HAP-1 (cell line): ENCODE measurements at regions not wholly inside any gene's neighbourhood (a gene's known extent, or its start where the extent isn't known, plus 50 kb on each side); places are given as distances from the start of the nearest gene placed in this dataset.

ENCODE experiments used
- DNase-seq, 2 experiments: peaks; one replicate each; pipeline ENCODE4 v3.0.0-alpha.2; 2016 to 2020; ENCODE audit warnings: low spot score in 2 of 2
- H3K27me3 ChIP-seq: fragments of 250-450 bp; sonication (Bioruptor Pico); 2 replicates; pipeline ENCODE4 v1.5.1; 2020; ENCODE audit warnings: low read depth, mild to moderate bottlenecking, moderate library complexity
- H3K36me3 ChIP-seq: fragments of 250-450 bp; sonication (Bioruptor Pico); replicated peaks from 2 replicates; pipeline ENCODE4 v1.5.1; 2020; ENCODE audit warnings: mild to moderate bottlenecking
- H3K4me1 ChIP-seq: fragments of 250-450 bp; sonication (Bioruptor Pico); 2 replicates; pipeline ENCODE4 v1.5.1; 2020; ENCODE audit warnings: mild to moderate bottlenecking
- H3K4me3 ChIP-seq: fragments of 250-450 bp; sonication (Bioruptor Pico); 2 replicates; pipeline ENCODE4 v1.5.1; 2020; ENCODE audit warnings: mild to moderate bottlenecking, moderate library complexity
- H3K9me3 ChIP-seq: fragments of 250-450 bp; sonication (Bioruptor Pico); 2 replicates; pipeline ENCODE4 v1.5.1; 2020; ENCODE audit warnings: mild to moderate bottlenecking, moderate library complexity
- in situ Hi-C: fragments of 300-500 bp; cut with MboI; formaldehyde crosslinking; loops from 3 replicates; pipeline ENCODE4 v1.14.3; 2020; ENCODE audit warnings: low sequenced_read_pairs, inconsistent platforms, mixed read lengths

GRCh38 chr17:77608431-77608830 lies 350.1 kb upstream of the TNRC6C start:
- DNase-seq = no peak
- Histone ChIP-seq H3K27me3 (0 out of 2 replicates have a peak, but pooled peaks cover 2% of the 10 kb centered on the region), H3K36me3 (no peaks in the 10 kb centered on the region), H3K9me3 (no peaks in the 10 kb centered on the region), H3K4me3 (no peak overlapping the region), H3K4me1 (no peaks in the 10 kb centered on the region)
- in situ Hi-C loops = no loop called here

GRCh38 chr17:77609553-77610517 lies 348.7 kb upstream of the TNRC6C start:
- in situ Hi-C loops = no loop called here
- Histone ChIP-seq H3K9me3 (no peaks in the 10 kb centered on the region), H3K4me1 (no peaks in the 10 kb centered on the region), H3K4me3 (no peak overlapping the region), H3K27me3 (0 out of 2 replicates have a peak, but pooled peaks cover 2% of the 10 kb centered on the region), H3K36me3 (no peaks in the 10 kb centered on the region)
- no peak for DNase-seq

- Histone ChIP-seq H3K9me3 (no peaks in the 10 kb centered on the region), H3K4me1 (no peaks in the 10 kb centered on the region), H3K27me3 (0 out of 2 replicates have a peak, but pooled peaks cover 2% of the 10 kb centered on the region), H3K36me3 (no peaks in the 10 kb centered on the region), H3K4me3 (no peak overlapping the region)
- in situ Hi-C loops = no loop called here
- DNase-seq = no peak
Observed at GRCh38 chr17:77610518-77610893, 348.0 kb upstream of the TNRC6C start.

GRCh38 chr17:77610972-77611521 lies 347.5 kb upstream of the TNRC6C start:
- in situ Hi-C loops = no loop called here

GRCh38 chr17:77611791-77612502 lies 346.6 kb upstream of the TNRC6C start:
- no peaks in the 10 kb centered on the region for H3K9me3 ChIP-seq
- in situ Hi-C loops = no loop called here
- DNase-seq = no peak
- no peak overlapping the region for H3K4me3 ChIP-seq
- H3K36me3 ChIP-seq = no peaks in the 10 kb centered on the region
- 0 out of 2 replicates have a peak, but pooled peaks cover 2% of the 10 kb centered on the region for H3K27me3 ChIP-seq
- H3K4me1 ChIP-seq = no peaks in the 10 kb centered on the region

More at GRCh38 chr17:77610972-77611521, 347.5 kb upstream of the TNRC6C start:
- no peak overlapping the region for H3K4me3 ChIP-seq
- H3K9me3 ChIP-seq = no peaks in the 10 kb centered on the region
- H3K27me3 ChIP-seq = 0 out of 2 replicates have a peak, but pooled peaks cover 2% of the 10 kb centered on the region
- H3K4me1 ChIP-seq = no peaks in the 10 kb centered on the region
- H3K36me3 ChIP-seq = no peaks in the 10 kb centered on the region
- no peak for DNase-seq

- no peaks in the 10 kb centered on the region for H3K36me3 ChIP-seq
- H3K27me3 ChIP-seq = 0 out of 2 replicates have a peak, but pooled peaks cover 2% of the 10 kb centered on the region
- no peak overlapping the region for H3K4me3 ChIP-seq
- H3K4me1 ChIP-seq = no peaks in the 10 kb centered on the region
- in situ Hi-C loops = no loop called here
- no peak for DNase-seq
- H3K9me3 ChIP-seq = no peaks in the 10 kb centered on the region
Observed at GRCh38 chr17:77613218-77613617, 345.3 kb upstream of the TNRC6C start.

GRCh38 chr17:77613627-77614026 lies 344.9 kb upstream of the TNRC6C start:
- Histone ChIP-seq H3K27me3 (no peaks in the 10 kb centered on the region), H3K36me3 (no peaks in the 10 kb centered on the region), H3K4me1 (no peaks in the 10 kb centered on the region), H3K4me3 (no peak overlapping the region), H3K9me3 (no peaks in the 10 kb centered on the region)
- no peak for DNase-seq
- in situ Hi-C loops = no loop called here

GRCh38 chr17:77615703-77616253 lies 342.7 kb upstream of the TNRC6C start:
- H3K4me1 ChIP-seq = no peaks in the 10 kb centered on the region
- H3K4me3 ChIP-seq = no peak overlapping the region
- DNase-seq = no peak
- H3K9me3 ChIP-seq = no peaks in the 10 kb centered on the region
- in situ Hi-C loops = no loop called here
- H3K36me3 ChIP-seq = no peaks in the 10 kb centered on the region
- no peaks in the 10 kb centered on the region for H3K27me3 ChIP-seq

- H3K36me3 ChIP-seq = no peaks in the 10 kb centered on the region
- no peak for DNase-seq
- H3K4me1 ChIP-seq = no peaks in the 10 kb centered on the region
- H3K27me3 ChIP-seq = no peaks in the 10 kb centered on the region
- no peak overlapping the region for H3K4me3 ChIP-seq
- in situ Hi-C loops = no loop called here
- H3K9me3 ChIP-seq = no peaks in the 10 kb centered on the region
Observed at GRCh38 chr17:77616254-77616731, 342.2 kb upstream of the TNRC6C start.

- no peaks in the 10 kb centered on the region for H3K9me3 ChIP-seq
- no peaks in the 10 kb centered on the region for H3K36me3 ChIP-seq
- H3K27me3 ChIP-seq = no peaks in the 10 kb centered on the region
- H3K4me3 ChIP-seq = no peak overlapping the region
- H3K4me1 ChIP-seq = no peaks in the 10 kb centered on the region
- DNase-seq = no peak
- in situ Hi-C loops = no loop called here
Observed at GRCh38 chr17:77617516-77617915, 341.0 kb upstream of the TNRC6C start.

GRCh38 chr17:77618173-77618572 lies 340.3 kb upstream of the TNRC6C start:
- DNase-seq = no peak
- H3K27me3 ChIP-seq = no peaks in the 10 kb centered on the region
- H3K9me3 ChIP-seq = no peaks in the 10 kb centered on the region
- H3K36me3 ChIP-seq = no peaks in the 10 kb centered on the region
- no peaks in the 10 kb centered on the region for H3K4me1 ChIP-seq
- in situ Hi-C loops = no loop called here
- H3K4me3 ChIP-seq = no peak overlapping the region

GRCh38 chr17:77618731-77619130 lies 339.8 kb upstream of the TNRC6C start:
- no peak for DNase-seq
- H3K4me3 ChIP-seq = no peak overlapping the region
- in situ Hi-C loops = no loop called here
- no peaks in the 10 kb centered on the region for H3K36me3 ChIP-seq
- no peaks in the 10 kb centered on the region for H3K4me1 ChIP-seq
- no peaks in the 10 kb centered on the region for H3K9me3 ChIP-seq
- no peaks in the 10 kb centered on the region for H3K27me3 ChIP-seq

- in situ Hi-C loops = no loop called here
- Histone ChIP-seq H3K4me3 (no peak overlapping the region), H3K9me3 (no peaks in the 10 kb centered on the region), H3K27me3 (no peaks in the 10 kb centered on the region), H3K4me1 (no peaks in the 10 kb centered on the region), H3K36me3 (no peaks in the 10 kb centered on the region)
- no peak for DNase-seq
Observed at GRCh38 chr17:77619326-77619725, 339.2 kb upstream of the TNRC6C start.
